Left kidney (tissue), 1 donor: ENCODE measurements at regions not wholly inside any gene's neighbourhood (a gene's known extent, or its start where the extent isn't known, plus 50 kb on each side); places are given as distances from the start of the nearest gene placed in this dataset.
"Not testable (repeated sequence)": the region's sequence is repeated elsewhere in the genome, so short reads cannot be mapped to it uniquely, and the experiment has no call there.

Experiments used
- DNase-seq: peaks from one replicate; pipeline ENCODE4 v3.0.0-alpha.2; 2013

DNA sequence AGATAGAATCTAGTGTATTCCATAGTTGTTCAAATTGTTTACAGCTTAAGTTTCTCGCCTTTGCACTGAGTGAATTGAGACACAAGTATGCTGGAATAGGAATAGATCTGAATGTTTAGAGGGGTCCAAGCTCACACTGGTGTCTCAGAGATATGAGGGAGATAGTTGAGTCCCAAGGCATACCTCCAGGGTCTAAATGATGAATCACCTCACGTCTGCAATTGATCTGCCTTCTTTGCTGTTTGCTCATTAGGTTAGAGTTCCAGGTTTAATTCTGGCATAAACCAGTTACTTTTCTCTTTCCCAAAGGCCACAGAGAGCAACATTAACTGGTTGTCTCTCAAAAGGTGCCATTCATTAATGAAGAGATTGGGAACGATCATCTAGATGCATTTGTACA, 106.3 kb upstream of the MME start:
- DNase-seq: no peak

DNA sequence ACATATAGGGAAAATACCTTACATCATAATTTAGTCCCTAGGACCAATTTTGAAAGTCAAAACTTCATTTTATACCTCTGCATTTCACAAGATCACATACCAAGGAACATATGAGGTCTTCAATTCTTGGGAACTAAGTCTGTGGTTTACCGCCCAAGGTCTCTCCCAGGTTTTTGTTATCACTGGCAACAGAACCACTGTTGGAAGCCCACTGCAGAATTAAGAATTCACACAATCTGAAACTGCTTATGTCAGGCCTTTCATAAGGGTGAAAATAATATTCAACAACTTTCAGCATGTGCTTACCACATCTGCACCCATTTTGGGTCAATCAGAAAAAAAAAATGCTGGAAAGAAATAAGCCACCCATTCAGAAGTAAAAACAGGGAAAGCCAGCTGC, 107.2 kb upstream of the MME start:
- DNase-seq: no peak

DNA sequence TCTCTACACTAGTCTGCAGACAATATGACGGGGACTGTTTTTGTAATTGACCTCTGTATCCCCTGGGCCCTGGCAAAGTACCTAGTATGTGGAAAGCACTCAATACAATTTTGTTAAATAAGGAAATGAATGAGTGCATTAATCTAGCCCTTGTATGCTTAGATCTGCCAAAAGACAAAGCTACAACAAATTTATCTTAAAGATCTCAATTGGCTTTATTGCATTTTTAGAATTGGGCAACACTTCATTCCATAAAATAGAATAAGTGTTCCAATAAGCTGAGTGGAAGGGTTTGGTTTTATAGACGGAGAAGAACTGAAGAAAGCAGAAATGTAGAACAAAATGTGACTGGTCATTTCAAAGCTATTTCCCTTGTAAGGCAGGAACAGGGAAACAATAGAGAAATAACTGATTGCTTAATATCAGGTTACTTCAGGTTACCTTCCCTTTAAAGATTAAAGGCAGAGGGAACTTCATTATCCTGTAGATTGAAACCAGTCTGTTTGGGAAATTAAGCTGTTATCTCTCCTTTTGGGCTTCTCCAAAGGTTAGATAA, 108.3 kb upstream of the MME start:
- DNase-seq: no peak

DNA sequence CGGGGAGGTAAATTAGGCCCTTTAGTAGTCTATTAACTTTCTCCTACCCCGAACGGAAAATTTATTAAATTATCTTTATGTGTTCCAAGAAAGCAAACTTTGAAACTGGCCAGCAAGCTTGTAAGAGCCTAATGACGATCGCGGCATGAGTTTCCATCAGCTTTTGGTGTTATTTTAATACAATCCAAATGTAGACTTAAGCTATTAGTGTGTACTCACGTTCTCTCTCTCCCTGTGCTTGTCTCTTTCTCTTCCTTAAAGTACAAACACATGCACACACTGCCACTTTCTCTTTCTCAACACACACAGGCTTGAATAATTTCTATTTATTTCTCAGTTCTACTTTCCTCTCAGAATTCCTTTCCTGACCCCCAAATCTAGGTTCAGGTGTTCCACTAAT, 108.8 kb upstream of the MME start:
- DNase-seq: no peak

DNA sequence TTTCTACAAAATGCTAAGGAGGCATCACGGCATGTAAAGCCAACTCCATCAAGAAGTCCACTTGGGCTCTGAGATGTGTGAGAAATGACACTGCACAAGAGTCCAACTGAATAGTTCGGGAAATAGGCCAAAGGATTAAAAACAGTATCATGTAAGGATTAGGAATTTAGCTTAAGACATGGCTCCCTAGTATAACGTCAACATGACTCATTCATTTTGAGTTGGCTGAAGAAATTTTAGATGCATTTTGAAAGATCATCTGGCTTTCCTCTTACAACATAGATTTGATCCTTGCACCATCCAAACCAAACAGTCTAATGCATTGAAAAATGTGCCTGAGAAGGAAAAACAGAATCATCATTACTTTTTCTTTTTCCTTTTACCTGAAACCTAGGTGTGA, 109.3 kb upstream of the MME start:
- DNase-seq: no peak

DNA sequence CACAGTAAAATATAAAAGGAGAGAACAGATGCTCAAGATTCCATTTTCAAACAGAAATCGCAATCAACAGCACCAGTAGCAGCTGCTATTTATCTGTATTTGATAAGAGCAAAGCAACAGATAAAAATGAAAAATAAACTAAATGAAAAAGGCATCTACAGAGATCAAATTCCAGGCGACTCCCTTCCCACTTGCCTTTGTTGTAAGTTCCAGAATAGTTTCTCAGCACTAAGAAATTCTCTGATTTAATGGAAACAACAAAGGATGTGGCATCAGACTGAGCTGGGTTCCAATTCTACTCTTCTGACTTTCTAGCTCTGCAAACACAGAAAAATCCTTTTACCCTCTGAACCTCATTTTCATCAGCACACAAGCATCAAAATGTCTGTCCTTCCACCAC, 110.8 kb upstream of the MME start:
- no peak for DNase-seq

DNA sequence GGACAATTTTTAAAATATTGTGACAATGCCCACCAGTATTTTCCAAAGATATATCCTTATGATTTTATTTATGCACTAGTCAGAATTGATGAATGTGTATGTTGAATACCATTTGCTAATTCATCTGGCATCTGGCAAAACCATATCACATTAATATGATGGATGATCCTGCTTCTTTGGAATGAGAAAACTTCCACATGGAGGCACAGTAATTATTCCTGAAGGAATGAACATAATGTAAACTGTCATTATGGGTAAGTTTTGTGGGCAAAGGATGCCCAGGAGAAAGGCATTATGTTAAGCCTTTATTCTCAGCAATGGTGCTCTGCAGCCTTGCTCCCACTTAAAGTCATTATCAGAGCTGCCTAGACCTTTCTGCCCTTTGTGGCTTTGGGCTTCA, 113.0 kb upstream of the MME start:
- DNase-seq: no peak

DNA sequence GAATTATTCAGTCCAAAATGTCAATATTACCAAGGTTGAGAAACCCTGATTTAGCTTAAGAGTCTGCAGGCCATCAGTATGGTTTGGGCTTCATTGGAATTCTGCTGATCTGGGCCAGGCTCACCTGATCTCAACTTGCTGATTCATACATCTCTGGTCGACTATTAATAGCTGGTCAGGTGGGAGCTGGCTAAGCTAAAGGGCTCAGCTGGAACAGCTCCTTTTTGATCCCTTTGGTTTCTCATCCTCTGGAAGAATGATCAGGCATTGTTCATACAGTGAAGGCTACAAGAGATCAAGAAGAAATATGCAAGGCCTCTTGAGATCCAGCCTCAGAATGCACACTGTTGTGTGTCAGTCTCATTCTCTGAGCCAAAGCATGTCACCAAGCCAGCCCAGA, 123.3 kb upstream of the MME start:
- no peak for DNase-seq

DNA sequence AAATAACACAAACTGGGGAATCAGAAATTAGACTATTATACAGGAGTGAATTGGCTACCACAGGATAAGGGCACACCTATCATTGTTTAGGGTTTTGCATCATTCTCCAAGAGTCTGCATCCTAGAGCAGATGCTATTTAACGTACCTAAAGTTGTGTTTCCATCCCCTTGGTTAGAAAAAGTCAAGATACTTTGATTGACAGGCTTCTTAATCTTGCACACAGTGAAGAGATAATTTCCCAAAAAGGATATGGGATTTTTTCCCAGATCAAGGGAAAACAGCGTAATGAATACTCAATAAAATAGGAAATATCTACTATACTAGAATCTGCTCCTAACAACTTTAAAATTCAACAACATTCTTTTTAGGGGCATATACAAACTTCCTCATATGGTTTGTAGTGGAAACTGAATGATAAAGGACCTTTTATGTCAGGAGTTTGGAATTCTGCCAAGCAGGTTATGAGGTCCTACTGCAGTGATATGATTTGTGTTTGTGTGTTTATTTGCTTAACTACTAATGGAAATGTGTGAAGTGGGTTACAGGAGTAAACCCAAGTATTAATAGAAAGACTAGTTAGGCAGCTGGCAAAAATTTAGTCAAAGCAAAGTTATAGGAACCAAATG, 124.1 kb upstream of the MME start:
- no peak for DNase-seq

DNA sequence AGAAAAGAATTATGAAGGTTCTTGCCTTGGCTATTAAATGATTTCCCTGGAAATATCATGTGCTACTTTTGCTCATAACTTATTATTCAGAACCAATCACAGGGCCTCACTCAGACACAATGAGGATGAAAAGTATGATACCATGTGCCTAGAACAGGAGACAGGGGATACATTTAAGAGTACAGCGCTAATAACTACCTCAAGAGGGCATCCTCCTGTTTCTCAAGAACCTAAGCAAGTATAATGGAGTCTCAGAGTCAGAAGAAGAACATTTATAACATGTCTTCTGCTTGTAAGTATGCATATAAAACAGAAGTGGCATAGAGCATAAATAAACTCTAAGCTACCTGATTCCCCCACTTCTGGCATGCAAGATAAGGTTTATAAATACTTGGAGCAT, 125.4 kb upstream of the MME start:
- no peak for DNase-seq

DNA sequence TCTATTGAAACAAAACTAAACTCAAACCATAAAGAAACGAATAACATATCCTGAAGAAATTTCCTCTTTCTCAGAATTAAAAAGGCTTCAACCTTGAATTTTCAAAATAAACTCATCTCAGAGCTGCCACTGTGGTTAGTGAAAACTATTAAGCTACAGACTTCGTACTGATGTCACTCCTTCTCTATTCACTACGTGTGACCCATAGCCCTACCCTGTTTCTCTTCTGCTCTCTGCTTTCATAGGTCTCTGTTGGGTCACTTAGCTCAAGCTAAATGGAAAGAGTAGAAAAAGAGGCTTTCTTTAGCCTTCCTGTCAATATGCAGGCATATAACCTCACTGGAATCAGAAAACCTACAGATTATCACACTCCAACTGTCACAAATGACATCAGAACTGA, 126.6 kb upstream of the MME start:
- no peak for DNase-seq

DNA sequence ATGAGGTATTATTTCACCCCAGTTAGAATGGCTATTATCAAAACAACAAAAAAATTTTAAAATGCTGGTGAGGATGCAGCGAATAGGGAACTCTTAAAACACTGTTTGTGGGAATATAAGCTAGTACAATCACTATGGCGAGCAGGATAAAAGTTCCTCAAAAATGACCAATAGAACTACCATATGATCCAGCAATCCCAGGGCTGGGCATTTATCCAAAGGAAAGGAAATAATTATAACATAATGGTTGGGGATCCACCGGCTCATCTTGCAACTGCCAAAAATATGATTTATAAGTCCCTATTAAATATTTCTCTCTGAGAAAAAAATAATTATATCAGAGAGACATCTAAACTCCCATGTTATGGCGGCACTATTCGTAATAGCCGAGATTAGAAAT, 127.6 kb upstream of the MME start:
- DNase-seq: no peak

DNA sequence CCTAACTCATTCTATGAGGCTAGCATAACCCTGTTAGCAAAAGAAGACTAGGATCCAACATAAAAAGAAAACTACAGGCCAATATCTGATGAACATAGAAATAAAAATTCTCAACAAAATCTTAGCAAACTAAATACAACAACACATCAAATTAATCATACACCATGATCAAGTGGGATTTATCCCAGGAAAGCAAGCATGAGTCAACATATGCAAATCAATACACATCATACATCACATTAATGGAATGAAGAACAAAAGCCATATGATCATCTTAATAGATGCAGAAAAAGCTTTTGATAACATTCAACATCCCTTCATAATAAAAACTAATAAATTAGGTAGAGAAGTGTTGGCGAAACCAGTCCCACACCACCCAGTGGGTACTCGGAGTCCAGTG, 136.1 kb upstream of the MME start:
- no peak for DNase-seq

DNA sequence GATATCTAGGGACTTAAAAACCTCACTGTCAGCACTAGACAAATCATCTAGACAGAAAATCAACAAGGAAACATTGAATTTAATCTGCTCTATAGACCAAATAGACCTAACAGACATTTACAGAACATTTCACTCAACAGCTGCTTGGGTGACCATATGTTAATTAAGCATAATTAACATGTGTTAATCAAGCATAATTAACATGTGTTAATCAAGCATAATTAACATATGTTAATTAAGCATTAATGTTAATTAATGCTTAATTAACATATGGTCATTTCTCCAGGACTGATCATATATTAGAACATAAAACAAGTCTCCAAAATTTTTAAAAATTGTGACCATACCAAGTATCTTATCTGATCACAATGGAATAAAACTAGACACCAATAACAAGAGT, 137.3 kb upstream of the MME start:
- DNase-seq: no peak

DNA sequence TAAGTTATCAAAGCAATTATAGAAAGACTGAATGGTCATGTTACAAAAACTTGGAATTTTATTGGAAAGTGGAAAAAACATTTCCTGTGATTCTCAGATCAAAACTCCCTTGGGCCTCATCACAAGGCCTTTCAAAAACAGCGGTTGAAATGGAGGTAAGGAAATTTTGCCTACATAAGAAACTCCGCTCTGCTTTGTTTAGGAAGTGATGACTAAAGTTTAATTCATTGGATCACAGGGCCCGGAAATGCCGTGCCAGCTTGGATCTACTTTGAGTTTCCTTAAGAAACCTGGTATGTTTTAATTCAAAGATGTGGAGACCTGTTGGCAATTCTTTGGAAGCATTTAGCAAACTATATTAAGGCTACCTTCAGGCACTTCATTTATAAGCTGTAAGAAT, 143.9 kb upstream of the MME start:
- DNase-seq: no peak

DNA sequence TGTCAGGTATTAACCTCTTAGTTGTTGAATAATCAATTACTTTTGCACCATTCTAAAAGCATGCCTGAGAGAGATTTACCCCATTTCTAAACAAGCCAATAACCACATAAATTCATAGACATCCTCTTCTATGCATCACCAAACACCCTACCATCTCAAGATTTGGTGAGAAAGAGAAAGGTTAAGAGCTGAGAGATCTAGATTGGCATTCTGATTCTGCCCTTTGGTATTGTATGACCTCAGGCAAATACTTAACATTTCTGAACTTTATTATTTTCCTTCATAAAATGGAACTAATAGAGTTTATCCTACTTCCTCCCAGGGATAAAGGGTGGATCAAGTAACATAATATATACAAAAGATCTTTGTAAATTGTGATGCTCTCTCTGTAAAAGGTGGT, 146.5 kb upstream of the MME start:
- DNase-seq: no peak

DNA sequence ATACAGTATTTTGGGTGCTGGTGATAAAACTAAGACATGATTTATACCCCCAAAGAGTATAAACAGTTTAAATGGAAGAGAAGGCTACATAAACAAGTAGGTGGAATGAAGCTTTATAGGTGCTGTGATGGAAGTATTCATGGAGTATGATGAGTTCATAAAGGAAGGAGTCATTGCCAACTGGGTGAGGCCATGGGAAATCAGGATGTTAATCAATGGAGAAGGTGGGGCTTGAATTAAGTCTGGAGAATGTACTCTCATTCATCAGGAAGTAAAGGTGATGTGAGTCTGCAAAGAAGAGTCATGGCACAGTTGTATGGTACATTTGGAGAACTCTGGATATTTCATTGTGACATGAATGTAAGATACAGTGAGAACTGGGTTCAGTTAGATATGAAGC, 147.5 kb upstream of the MME start:
- no peak for DNase-seq

DNA sequence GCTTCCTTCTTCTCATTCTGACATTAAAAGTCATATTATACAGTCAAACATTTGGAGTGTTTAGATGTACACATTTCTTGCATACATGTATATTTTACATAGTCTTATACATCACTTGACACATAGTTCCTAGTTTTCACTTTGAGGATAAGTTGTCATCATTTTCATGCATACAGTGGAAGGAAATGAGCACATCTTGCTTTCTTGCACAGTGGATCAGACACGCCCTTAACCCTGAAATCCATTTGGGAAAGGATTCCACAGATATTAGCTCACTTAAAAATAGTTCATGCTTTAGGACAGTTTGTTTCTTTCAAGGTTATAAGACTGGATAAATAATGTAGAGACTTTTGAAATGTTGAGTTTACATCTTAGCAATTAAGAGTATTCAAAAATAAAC, 148.6 kb upstream of the MME start:
- DNase-seq: no peak

DNA sequence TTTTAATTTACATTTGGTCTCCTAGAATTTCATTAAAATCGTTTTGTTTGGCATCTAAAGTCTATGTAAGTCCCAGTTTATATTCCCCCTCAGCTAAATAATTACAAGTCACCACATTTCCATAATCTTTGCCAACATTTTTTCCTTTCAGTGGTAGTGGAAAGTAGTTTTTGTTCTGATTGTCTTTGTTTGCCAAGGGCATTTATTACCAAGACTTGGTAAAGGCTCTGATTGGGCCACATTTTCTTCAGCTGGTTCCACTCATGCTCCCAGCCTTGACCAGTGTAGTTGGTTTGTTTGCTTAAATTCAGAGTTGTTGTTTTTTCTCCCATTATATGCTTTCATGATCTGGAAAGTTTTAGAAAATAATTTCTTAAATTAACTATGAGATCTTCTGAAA, 153.4 kb upstream of the MME start:
- no peak for DNase-seq

DNA sequence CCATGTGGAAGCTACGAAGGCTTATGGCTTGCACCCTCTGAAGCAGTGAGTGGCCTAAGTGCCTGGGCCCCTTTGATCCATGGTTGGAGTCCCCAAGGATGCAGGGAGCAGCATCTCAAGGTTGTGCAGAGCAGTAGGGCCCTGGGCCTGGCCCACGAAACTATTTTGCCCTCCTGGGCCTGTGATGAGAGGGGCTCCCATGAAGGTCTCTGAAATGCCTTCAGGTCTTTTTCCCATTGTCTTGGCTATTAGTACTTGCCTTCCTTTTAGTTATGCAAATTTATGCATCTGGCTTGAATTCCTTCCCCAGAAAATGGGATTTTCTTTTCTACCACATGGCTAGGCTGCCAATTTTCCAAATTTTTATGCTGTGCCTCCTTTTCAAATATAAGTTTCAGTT, 158.8 kb upstream of the MME start:
- DNase-seq: no peak

DNA sequence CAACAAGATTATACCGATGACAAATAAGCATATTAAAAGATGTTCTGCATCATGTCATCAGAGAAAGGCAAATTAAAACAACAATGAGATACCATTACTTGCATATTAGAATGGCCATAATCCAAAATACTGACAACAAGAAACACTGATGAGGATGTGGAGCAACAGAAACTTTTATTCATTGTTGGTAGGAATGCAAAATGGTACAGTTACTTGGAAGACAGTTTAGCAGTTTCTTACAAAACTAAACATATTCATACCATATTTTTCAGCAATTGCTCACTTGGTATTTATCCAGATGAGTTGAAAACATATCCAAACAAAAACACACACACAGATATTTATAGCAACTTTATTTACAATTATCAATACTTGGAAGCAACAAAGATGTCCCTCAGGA, 160.9 kb upstream of the MME start:
- DNase-seq: no peak

DNA sequence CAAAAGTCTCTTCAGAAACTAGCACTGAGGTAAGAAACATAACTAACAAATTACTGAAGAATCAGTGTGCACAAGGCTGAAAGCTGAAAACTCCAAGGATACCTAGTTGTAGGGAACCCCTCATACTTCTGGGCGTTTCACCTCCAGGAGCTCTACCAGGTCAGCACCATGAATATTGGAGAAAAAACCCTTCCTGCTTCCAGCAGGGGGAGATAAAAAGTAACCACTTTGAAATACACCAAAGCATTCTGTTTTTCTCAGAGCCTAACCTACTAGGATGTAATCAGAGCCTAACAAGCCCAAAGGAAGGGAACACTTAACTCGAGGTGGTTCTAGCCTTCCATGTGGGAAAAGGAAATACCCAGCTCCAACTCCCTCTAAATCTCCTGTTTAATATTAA, 175.8 kb upstream of the MME start:
- DNase-seq: peak; percentile 8

DNA sequence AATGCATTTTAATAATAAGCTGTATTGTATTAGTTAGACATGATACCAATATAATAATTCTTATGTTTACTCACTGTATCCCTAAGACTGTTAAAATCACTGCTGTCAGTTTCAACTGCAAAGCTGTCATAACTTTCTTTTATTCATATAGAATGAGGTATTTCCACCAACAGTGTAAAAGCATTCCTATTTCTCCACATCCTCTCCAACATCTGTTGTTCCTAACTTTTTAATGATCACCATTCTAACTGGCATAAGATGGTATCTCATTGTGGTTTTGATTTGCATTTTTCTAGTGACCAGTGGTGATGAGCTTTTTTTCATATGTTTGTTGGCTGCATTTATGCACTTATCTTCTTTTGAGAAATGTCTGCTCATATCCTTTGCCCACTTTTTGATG, 177.6 kb upstream of the MME start:
- DNase-seq: not testable (repeated sequence)

DNA sequence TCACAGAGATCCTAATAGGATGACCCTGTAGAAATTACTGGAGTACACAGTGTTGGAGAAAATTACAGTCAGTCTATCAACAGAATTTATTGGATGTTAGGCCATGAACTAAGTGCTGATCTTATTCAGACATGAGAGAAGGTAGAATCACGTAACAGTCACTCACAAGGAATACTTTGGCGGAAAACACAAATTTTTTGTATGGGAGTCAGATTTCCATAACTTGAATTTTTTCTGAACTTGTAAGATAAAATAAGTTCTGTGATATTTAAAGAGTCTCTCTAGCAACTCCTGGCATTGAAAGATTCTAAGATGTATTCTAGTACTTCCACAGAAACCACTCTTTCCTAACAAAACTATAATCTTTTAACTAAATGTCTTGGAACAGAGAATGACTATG, 178.8 kb upstream of the MME start:
- DNase-seq: no peak

DNA sequence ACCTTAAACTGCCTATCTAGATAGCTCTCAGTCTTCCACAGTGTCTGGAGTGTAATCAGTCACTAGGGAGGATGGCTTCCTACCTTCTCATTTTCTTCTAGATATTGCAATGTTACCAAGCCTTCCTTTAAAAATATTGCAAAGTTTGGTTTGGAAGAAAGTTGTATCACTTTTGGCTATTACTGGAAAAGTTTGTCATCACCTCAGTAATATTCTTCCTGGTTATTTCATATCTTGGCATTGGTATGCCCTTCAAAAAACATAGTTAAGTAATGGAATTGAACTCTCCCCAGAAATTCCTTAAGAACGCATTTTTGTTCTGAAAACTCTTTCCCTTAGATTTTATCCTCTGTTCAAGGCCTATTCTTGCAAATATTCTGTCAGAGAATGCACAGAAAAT, 179.3 kb upstream of the MME start:
- DNase-seq: no peak
